RWPE1 (cell line): ENCODE measurements at regions not wholly inside any gene's neighbourhood (a gene's known extent, or its start where the extent isn't known, plus 50 kb on each side); places are given as distances from the start of the nearest gene placed in this dataset.

Experiments
- CTCF ChIA-PET: fragments of 350-600 bp; sonication (Branson Sonifier 250); formaldehyde crosslinking; extraction: SDS; loops from one replicate; lab custom pipeline; 2021; lab: Yijun Ruan, JAX
- POLR2A ChIA-PET: fragments of 400-600 bp; formaldehyde crosslinking; extraction: SDS; loops from one replicate; lab custom pipeline; 2020; ENCODE audit warnings: antibody characterized with exemption; ENCODE audit not compliant: low non-redundant PET; lab: Yijun Ruan, JAX
- DNase-seq: peaks from one replicate; pipeline ENCODE4 v3.0.0; 2012; ENCODE audit warnings: low spot score
- H3K27ac ChIP-seq: fragments of 450-650 bp; 2 replicates; pipeline ENCODE4 v1.5.1; 2017
- TF ChIP-seq, protein P1 (sequence below): fragments of 450-650 bp; conservative IDR thresholded peaks from 2 replicates; pipeline ENCODE4 v1.5.1; 2017; ENCODE audit warnings: low read depth, mild to moderate bottlenecking

DNA sequence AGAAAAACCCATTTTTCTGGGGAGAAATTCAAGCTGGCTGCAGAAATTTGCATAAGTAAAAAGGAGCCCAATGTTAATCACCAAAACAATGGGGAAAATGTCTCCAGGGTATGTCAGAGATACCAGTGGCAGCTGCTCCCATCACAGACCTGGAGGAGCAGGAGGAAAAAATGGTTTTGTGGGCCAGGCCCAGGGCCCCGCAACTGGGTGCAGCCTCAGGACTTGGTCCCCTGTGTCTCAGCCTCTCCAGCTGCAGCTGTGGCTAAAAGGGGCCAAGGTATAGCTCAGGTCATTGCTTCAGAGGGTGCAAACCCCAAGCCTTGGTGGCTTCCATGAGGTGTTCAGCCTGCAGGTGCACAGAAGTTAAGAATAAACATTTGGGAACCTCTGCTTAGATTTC, 536.4 kb upstream of the FRG1 start:
- POLR2A ChIA-PET, result no interaction called here

DNA sequence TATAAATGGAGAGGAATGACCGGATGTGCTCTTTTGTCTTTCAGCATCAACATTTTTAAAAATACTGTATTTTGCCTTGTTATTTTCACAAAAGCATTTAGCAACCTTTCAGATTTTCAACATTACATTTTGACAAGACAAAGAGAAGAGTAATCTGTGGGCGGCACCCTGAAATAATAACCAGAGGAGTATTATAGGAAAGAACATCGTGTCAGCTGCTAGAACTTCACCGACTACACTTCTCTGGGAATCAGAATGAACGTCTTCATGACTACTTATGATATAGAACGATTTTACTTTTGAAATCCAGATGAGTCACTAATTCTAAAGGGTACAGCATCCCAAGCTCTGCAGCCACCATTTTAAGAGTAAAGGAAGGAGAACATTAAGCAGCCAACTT, 531.5 kb upstream of the FRG1 start:
- ChIA-PET POLR2A (no interaction called here), CTCF (no interaction called here)

More for the DNA sequence above, 536.4 kb upstream of the FRG1 start:
- TF ChIP-seq, protein P1, sequence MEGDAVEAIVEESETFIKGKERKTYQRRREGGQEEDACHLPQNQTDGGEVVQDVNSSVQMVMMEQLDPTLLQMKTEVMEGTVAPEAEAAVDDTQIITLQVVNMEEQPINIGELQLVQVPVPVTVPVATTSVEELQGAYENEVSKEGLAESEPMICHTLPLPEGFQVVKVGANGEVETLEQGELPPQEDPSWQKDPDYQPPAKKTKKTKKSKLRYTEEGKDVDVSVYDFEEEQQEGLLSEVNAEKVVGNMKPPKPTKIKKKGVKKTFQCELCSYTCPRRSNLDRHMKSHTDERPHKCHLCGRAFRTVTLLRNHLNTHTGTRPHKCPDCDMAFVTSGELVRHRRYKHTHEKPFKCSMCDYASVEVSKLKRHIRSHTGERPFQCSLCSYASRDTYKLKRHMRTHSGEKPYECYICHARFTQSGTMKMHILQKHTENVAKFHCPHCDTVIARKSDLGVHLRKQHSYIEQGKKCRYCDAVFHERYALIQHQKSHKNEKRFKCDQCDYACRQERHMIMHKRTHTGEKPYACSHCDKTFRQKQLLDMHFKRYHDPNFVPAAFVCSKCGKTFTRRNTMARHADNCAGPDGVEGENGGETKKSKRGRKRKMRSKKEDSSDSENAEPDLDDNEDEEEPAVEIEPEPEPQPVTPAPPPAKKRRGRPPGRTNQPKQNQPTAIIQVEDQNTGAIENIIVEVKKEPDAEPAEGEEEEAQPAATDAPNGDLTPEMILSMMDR, result no peak
- CTCF ChIA-PET, result no interaction called here
- no peak for DNase-seq
- no peak overlapping the region for H3K27ac ChIP-seq

DNA sequence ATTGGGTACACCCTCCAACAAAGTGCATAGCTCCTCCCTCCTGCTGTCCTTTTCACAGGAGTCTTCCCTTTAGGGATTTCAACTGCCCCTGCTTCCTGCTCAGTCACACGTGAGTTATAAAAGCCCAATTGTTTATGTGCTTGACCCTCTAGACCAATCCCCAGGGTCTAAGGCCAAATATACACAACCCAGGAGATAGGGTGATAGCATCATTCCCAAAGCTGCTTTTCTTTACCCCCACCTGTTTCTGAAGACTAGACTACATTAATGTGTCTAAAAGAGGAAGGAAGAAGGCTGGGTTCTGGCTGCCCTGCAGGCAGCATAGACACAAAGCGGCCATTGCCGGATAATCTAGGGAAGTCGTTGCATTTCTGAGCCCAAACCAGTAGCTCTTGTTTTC, 526.7 kb upstream of the FRG1 start:
- ChIA-PET CTCF (no interaction called here), POLR2A (no interaction called here)
- DNase-seq, result no peak
- TF ChIP-seq, protein P1, result no peak
- H3K27ac ChIP-seq, result no peak overlapping the region

More for the DNA sequence above, 531.5 kb upstream of the FRG1 start:
- no peak overlapping the region for H3K27ac ChIP-seq
- TF ChIP-seq, protein P1, result no peak
- no peak for DNase-seq

DNA sequence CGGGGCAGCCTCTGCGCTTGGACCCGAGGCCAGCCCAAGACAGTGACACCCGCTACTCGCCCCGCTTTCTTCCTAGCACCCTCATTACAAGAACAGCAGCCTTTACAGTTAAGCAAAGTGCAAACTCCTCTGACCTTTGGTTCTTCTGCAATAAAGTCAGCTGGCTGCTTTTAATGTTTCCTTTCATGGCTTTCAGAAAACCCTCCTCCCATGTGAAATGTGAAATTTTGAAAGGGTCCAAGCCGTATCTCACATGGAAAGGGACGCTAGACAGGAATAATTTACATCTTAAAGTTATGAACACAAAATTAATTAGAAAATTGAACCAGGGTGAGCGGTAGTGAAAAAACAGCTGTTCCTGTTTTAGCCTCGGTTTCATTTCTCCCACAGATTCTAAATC, 520.1 kb upstream of the FRG1 start:
- ChIA-PET POLR2A (no interaction called here), CTCF (no interaction called here)
- no peak for DNase-seq
- TF ChIP-seq, protein P1, result no peak
- H3K27ac ChIP-seq, result no peak overlapping the region

DNA sequence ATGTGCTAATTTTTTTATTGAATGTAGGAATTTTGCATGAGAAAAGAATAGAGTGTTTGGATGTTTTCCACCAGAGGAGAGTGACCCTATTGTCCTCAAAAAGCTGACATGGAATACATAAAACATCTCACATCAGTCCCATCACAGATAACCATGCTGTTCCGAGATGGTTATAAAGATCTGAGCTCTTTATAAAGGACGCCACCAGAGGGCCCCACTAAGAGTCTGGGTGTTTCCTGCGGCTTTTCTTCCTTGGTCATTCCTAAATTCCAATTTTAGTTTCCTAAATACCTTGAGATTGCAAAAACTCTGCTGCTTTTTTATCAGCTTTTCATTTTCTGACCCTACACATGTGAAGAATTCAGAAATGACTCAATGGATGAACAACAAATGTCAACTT, 504.5 kb upstream of the FRG1 start:
- POLR2A ChIA-PET, result no interaction called here
- TF ChIP-seq, protein P1, result peak; percentile 22; the same call in 1 of the 2 replicates
- CTCF ChIA-PET, result interaction anchor here (0.5 to 0.7 kb wide), 3 partner anchors 97 to 1631 kb away, joined by 3 read pairs; no protein-coding TSS in a partner anchor

DNA sequence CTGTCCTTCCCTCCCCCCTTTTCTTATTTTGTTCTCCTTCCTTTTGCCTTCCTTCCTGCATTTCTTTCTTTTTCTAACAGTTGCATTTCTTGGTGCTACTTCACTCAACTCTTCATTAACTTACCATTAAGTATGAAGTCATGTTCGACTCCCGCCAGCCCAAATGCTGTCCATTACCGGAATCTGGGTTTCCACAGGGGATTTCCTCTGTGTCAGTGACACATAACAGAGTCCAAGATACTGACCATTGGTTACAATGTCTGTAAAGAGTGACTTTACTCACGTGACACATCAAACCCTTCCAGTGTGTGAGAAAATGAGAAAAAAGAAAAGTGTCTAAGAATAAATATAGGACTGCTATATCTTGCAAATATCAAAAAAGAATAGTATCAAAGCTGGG, 500.0 kb upstream of the FRG1 start:
- DNase-seq, result no peak
- H3K27ac ChIP-seq, result no peak overlapping the region
- TF ChIP-seq, protein P1, result no peak
- POLR2A ChIA-PET, result no interaction called here
- CTCF ChIA-PET, result no interaction called here

More for the DNA sequence above, 504.5 kb upstream of the FRG1 start:
- DNase-seq, result no peak
- no peak overlapping the region for H3K27ac ChIP-seq

DNA sequence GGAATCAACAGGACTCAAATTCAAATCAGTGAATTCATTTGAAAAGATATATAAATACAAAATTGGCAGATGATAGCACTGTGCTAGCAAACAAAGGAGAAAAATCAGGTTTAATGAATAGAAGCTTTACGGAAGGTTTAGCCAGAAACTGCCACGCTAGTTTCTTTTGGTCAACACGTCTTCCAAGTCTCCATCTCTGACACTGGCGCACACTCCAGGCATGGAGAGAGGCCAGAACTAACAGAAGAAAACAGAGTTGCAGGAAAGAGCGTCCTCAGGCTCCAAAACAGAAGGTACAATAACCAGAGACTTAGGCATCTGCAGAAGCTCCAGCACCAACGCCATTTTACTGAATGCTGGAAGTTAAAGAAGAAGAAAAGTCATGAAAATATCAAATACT, 497.3 kb upstream of the FRG1 start:
- no peak overlapping the region for H3K27ac ChIP-seq
- TF ChIP-seq, protein P1, result no peak
- DNase-seq, result no peak
- POLR2A ChIA-PET, result no interaction called here
- CTCF ChIA-PET, result no interaction called here
